ENCODE measurements at regions not wholly inside any gene's neighbourhood (a gene's known extent, or its start where the extent isn't known, plus 50 kb on each side); places are given as distances from the start of the nearest gene placed in this dataset.

DNA sequence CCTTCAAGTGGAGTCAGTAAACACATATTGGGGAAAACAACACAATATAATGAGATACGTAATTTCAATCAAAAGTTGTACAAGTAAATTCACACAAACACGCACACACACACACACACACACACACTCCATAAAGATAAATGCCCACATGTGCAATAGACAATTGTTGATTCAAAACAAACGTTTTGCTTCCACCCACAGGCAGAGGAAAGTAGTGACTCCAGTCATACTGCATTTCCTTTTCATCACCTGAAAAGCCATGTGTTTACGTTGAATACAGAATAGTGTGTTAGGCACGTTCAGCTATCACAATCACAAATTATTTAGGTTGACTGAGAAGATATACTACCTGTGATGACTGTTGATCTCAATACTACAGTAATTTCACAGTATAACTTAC, 443.8 kb upstream of the MANEA start:
- no peak for DNase-seq (ENCODE audit: low spot score)
- H3K27ac ChIP-seq, result no peak overlapping the region
- 27% methylated on average over 5 of the region's 5 CpGs for WGBS
- no peak overlapping the region for H3K4me3 ChIP-seq
- H3K36me3 ChIP-seq, result no peaks in the 10 kb centered on the region
- TF ChIP-seq POLR2A (IDR thresholded peaks at IDR 0.05) (no peak), POLR2AphosphoS5 (IDR thresholded peaks at IDR 0.05) (no peak)
- TF ChIP-seq, protein P1, sequence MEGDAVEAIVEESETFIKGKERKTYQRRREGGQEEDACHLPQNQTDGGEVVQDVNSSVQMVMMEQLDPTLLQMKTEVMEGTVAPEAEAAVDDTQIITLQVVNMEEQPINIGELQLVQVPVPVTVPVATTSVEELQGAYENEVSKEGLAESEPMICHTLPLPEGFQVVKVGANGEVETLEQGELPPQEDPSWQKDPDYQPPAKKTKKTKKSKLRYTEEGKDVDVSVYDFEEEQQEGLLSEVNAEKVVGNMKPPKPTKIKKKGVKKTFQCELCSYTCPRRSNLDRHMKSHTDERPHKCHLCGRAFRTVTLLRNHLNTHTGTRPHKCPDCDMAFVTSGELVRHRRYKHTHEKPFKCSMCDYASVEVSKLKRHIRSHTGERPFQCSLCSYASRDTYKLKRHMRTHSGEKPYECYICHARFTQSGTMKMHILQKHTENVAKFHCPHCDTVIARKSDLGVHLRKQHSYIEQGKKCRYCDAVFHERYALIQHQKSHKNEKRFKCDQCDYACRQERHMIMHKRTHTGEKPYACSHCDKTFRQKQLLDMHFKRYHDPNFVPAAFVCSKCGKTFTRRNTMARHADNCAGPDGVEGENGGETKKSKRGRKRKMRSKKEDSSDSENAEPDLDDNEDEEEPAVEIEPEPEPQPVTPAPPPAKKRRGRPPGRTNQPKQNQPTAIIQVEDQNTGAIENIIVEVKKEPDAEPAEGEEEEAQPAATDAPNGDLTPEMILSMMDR (IDR thresholded peaks at IDR 0.05), result no peak
- no peaks in the 10 kb centered on the region for H3K27me3 ChIP-seq (replicated peaks; ENCODE audit: insufficient read depth)
- no peaks in the 10 kb centered on the region for H3K9me3 ChIP-seq
- H3K4me1 ChIP-seq (replicated peaks), result no peaks in the 10 kb centered on the region
- intact Hi-C loops (cut with DNase I), result no loop called here

DNA sequence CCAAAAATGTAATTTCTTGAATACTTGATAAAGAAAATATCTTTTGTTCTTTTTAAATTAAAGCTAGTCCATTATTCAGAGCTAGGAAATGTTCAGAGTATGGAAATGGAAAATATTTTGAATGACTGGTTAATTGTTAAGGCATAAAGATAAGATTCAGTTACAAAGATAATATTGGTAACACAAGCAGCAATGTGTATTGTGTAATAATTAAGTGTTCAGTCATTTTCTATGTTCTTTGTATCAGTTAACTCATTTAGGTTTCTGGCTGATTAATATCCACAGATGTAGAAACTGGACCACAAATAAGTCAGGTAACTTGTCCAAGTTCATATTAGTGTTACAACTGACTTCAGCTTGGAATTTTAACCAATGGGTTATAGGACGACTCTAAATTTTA, 442.2 kb upstream of the MANEA start:
- Histone ChIP-seq H3K4me1 (replicated peaks) (no peaks in the 10 kb centered on the region), H3K4me3 (no peak overlapping the region), H3K27ac (no peak overlapping the region), H3K36me3 (no peaks in the 10 kb centered on the region), H3K27me3 (replicated peaks; ENCODE audit: insufficient read depth) (no peaks in the 10 kb centered on the region), H3K9me3 (no peaks in the 10 kb centered on the region)
- 89% methylated on average over 1 of the region's 1 CpG for WGBS
- intact Hi-C loops (cut with DNase I), result no loop called here
- no peak for DNase-seq (ENCODE audit: low spot score)
- TF ChIP-seq POLR2A (IDR thresholded peaks at IDR 0.05), result no peak
- no peak for TF ChIP-seq POLR2AphosphoS5 (IDR thresholded peaks at IDR 0.05)
- TF ChIP-seq, protein P1 (IDR thresholded peaks at IDR 0.05), result no peak

- Histone ChIP-seq H3K4me1 (replicated peaks) (no peaks in the 10 kb centered on the region), H3K27ac (no peak overlapping the region), H3K4me3 (no peak overlapping the region), H3K27me3 (replicated peaks; ENCODE audit: insufficient read depth) (no peaks in the 10 kb centered on the region), H3K36me3 (no peaks in the 10 kb centered on the region), H3K9me3 (no peaks in the 10 kb centered on the region)
- WGBS, result 95% methylated on average over 2 of the region's 2 CpGs
- no peak for TF ChIP-seq POLR2AphosphoS5 (IDR thresholded peaks at IDR 0.05)
- TF ChIP-seq, protein P1 (IDR thresholded peaks at IDR 0.05), result no peak
- TF ChIP-seq POLR2A (IDR thresholded peaks at IDR 0.05), result no peak
- intact Hi-C loops (cut with DNase I), result no loop called here
- no peak for DNase-seq (ENCODE audit: low spot score)
Observed at GRCh38 chr6:95142101-95142500, 435.2 kb upstream of the MANEA start.

DNA sequence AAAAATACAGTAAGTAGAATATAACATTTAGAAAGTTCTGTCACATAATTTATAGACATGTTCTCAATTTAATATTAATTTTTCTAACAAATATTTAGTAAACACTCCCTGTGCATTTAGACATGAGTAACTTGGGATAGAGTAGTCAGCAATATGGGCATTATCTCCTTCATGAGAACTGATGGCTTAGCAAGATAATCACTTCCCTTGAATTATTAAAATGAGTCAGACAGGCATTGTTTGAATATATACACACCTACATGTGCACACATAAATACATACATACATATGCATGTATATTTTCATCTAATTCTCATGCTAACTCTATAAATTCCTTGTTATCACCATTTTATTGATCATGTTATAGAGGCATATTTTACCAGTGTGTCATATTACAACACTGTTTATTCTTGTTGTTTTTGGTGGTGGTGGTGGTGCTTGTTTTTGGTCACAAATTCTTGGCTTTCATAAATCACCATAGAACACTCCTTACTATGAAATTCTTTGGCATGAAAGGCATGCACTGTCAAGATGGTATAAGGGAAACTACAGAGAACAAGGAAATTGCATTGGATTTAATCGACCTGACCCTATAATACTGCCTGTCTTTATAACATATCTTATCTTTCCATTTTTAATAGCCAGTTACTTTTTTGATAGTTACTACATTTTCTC, 434.5 kb upstream of the MANEA start:
- DNase-seq (ENCODE audit: low spot score), result no peak
- Histone ChIP-seq H3K27ac (no peak overlapping the region), H3K4me1 (replicated peaks) (no peaks in the 10 kb centered on the region), H3K9me3 (no peaks in the 10 kb centered on the region), H3K4me3 (no peak overlapping the region), H3K27me3 (replicated peaks; ENCODE audit: insufficient read depth) (no peaks in the 10 kb centered on the region), H3K36me3 (no peaks in the 10 kb centered on the region)
- TF ChIP-seq, protein P1 (IDR thresholded peaks at IDR 0.05), result no peak
- TF ChIP-seq POLR2AphosphoS5 (IDR thresholded peaks at IDR 0.05) (no peak), POLR2A (IDR thresholded peaks at IDR 0.05) (no peak)
- WGBS, result 29% methylated on average over 1 of the region's 1 CpG
- intact Hi-C loops (cut with DNase I), result no loop called here

DNA sequence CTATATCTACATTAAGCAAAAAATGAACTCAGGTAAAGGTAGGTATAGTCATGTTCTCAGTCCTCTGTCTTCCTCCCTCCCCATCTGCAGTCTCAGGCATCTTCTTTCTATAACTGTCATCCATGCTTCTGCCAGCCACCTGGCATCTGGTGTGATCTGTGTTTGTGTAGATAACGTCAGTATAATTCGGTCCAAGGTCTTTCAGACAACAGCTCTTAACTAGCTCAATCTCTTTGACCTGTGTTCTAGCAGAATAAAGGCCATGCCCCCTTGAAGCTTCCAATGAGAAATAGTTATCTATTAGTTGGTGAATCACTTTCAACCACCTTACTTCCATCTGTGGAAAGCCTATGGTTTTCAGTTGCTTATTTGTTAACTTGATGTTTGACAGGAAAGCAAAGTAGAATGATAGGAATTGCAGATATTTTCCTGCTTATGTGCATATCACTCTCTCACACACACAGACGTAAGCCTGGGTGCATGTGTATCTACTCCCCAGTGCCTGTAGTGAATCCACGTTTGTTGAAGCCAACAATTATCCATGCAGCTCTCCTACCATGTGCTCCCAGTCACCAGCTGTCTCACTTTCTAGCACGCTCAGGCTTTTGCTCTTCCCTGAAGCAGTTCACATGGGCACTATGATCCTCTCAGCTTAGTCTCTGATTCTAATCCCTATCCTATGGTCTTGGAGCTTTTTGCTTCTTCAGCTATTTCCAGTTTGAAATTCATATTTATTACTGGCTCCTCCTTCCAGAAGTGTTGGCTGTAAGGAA, 433.7 kb upstream of the MANEA start:
- no peaks in the 10 kb centered on the region for H3K4me1 ChIP-seq (replicated peaks)
- no peaks in the 10 kb centered on the region for H3K27me3 ChIP-seq (replicated peaks; ENCODE audit: insufficient read depth)
- TF ChIP-seq POLR2AphosphoS5 (IDR thresholded peaks at IDR 0.05) (no peak), POLR2A (IDR thresholded peaks at IDR 0.05) (no peak)
- TF ChIP-seq, protein P1 (IDR thresholded peaks at IDR 0.05), result no peak
- WGBS, result 42% methylated on average over 5 of the region's 5 CpGs
- H3K9me3 ChIP-seq, result no peaks in the 10 kb centered on the region
- H3K4me3 ChIP-seq, result no peak overlapping the region
- H3K27ac ChIP-seq, result no peak overlapping the region
- DNase-seq (ENCODE audit: low spot score), result no peak
- no peaks in the 10 kb centered on the region for H3K36me3 ChIP-seq
- intact Hi-C loops (cut with DNase I), result no loop called here

Data from prostate gland (tissue), 2 donors.